ENCODE measurements at regions not wholly inside any gene's neighbourhood (a gene's known extent, or its start where the extent isn't known, plus 50 kb on each side); places are given as distances from the start of the nearest gene placed in this dataset.

DNA sequence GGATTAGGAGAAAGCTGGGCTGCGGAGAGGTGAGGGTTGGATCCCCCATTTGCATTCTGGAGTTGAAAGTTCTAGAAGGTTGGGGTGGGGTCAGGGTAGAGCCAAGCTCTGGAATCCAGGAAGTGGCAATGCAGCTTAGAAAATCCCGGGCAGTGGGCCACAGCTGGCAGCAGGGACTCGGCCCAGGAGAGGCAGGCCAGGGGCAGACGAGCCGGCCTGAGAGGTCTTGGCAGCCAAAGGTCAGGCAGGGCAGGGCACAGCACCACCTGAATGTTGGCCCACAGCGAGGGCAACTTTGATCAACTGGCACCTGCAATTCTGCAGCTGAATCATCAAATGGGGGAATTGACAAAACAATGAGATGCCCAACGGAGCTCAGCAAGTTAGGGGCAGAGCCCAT lies 139.2 kb downstream of the INHBB start:
- no peak for DNase-seq (ENCODE audit: extremely low spot score in 2 of 2)
- H3K27me3 ChIP-seq, result no peaks in the 10 kb centered on the region
- TF ChIP-seq POLR2AphosphoS5 (IDR thresholded peaks at IDR 0.05; ENCODE audit: insufficient read depth in 1 of 2, low read depth in 1 of 2), result no peak
- no peak for TF ChIP-seq POLR2A (IDR thresholded peaks at IDR 0.05)
- TF ChIP-seq, protein P1, sequence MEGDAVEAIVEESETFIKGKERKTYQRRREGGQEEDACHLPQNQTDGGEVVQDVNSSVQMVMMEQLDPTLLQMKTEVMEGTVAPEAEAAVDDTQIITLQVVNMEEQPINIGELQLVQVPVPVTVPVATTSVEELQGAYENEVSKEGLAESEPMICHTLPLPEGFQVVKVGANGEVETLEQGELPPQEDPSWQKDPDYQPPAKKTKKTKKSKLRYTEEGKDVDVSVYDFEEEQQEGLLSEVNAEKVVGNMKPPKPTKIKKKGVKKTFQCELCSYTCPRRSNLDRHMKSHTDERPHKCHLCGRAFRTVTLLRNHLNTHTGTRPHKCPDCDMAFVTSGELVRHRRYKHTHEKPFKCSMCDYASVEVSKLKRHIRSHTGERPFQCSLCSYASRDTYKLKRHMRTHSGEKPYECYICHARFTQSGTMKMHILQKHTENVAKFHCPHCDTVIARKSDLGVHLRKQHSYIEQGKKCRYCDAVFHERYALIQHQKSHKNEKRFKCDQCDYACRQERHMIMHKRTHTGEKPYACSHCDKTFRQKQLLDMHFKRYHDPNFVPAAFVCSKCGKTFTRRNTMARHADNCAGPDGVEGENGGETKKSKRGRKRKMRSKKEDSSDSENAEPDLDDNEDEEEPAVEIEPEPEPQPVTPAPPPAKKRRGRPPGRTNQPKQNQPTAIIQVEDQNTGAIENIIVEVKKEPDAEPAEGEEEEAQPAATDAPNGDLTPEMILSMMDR (IDR thresholded peaks at IDR 0.05), result no peak
- intact Hi-C loops (cut with DNase I), result no loop called here
- no peak overlapping the region for H3K4me3 ChIP-seq
- H3K9me3 ChIP-seq, result no peaks in the 10 kb centered on the region
- no peaks in the 10 kb centered on the region for H3K36me3 ChIP-seq
- no peak overlapping the region for H3K27ac ChIP-seq
- H3K4me1 ChIP-seq, result no peaks in the 10 kb centered on the region

DNA sequence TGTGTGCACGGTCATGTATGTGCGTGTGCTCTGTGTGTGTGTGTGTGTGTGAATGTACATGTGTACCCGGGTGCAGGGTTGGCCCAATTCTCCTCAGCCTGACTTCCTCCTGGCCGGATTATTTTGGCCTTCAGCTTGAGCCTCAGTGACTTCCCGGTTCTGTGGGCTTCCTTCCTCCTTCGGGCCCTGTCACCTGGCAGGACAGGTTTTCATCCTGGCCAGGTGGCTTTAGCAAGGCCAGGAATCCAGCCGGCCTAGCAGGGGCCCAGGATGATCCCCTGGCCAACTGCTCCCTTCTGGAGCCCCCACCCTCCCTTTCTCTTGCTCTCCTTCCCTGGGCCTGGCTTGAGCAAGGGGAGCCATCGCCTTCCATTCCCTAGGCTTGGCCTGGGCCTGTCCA lies 140.5 kb downstream of the INHBB start:
- no peaks in the 10 kb centered on the region for H3K36me3 ChIP-seq
- H3K27ac ChIP-seq, result no peak overlapping the region
- H3K27me3 ChIP-seq, result no peaks in the 10 kb centered on the region
- TF ChIP-seq POLR2A (IDR thresholded peaks at IDR 0.05) (no peak), POLR2AphosphoS5 (IDR thresholded peaks at IDR 0.05; ENCODE audit: insufficient read depth in 1 of 2, low read depth in 1 of 2) (no peak)
- TF ChIP-seq, protein P1 (IDR thresholded peaks at IDR 0.05), result no peak
- intact Hi-C loops (cut with DNase I), result no loop called here
- DNase-seq (ENCODE audit: extremely low spot score in 2 of 2), result no peak
- no peaks in the 10 kb centered on the region for H3K4me1 ChIP-seq
- H3K4me3 ChIP-seq, result no peak overlapping the region
- no peaks in the 10 kb centered on the region for H3K9me3 ChIP-seq

DNA sequence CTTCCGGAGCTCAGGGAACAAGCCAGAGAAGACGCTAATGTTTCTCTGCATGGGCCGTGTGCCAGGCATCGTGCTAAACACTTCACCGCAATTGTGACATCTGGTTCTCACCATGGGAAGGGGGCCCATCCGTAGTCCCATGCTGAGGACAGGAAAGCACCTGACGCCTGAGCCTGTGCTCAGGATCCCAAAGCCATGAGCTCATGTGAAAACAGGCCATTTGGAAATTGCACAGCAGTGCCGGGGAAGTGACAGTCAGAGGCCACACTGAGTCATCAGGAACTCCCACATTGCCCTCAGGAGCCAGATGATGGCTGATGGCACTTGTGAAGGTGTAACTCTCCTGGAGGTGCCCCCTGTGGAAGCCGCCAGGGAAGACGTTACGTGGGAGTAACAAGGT lies 141.0 kb downstream of the INHBB start:
- Histone ChIP-seq H3K27ac (no peak overlapping the region), H3K27me3 (no peaks in the 10 kb centered on the region)
- DNase-seq (ENCODE audit: extremely low spot score in 2 of 2), result no peak

GRCh38 chr2:120488531-120488930 lies 142.6 kb downstream of the INHBB start:
- no peaks in the 10 kb centered on the region for H3K4me1 ChIP-seq
- H3K36me3 ChIP-seq, result no peaks in the 10 kb centered on the region
- no peaks in the 10 kb centered on the region for H3K27me3 ChIP-seq
- intact Hi-C loops (cut with DNase I), result no loop called here
- H3K9me3 ChIP-seq, result no peaks in the 10 kb centered on the region
- H3K4me3 ChIP-seq, result no peak overlapping the region
- no peak overlapping the region for H3K27ac ChIP-seq
- TF ChIP-seq, protein P1 (IDR thresholded peaks at IDR 0.05), result no peak
- TF ChIP-seq POLR2AphosphoS5 (IDR thresholded peaks at IDR 0.05; ENCODE audit: insufficient read depth in 1 of 2, low read depth in 1 of 2) (no peak), POLR2A (IDR thresholded peaks at IDR 0.05) (no peak)
- no peak for DNase-seq (ENCODE audit: extremely low spot score in 2 of 2)

More for the DNA sequence above, 141.0 kb downstream of the INHBB start:
- Histone ChIP-seq H3K4me1 (no peaks in the 10 kb centered on the region), H3K9me3 (no peaks in the 10 kb centered on the region), H3K4me3 (no peak overlapping the region), H3K36me3 (no peaks in the 10 kb centered on the region)
- TF ChIP-seq POLR2AphosphoS5 (IDR thresholded peaks at IDR 0.05; ENCODE audit: insufficient read depth in 1 of 2, low read depth in 1 of 2) (no peak), POLR2A (IDR thresholded peaks at IDR 0.05) (no peak)
- TF ChIP-seq, protein P1 (IDR thresholded peaks at IDR 0.05), result no peak
- intact Hi-C loops (cut with DNase I), result no loop called here

GRCh38 chr2:120489023-120489422 lies 143.1 kb downstream of the INHBB start:
- H3K4me3 ChIP-seq, result no peak overlapping the region
- no peaks in the 10 kb centered on the region for H3K4me1 ChIP-seq
- H3K36me3 ChIP-seq, result no peaks in the 10 kb centered on the region
- H3K9me3 ChIP-seq, result no peaks in the 10 kb centered on the region
- TF ChIP-seq POLR2A (IDR thresholded peaks at IDR 0.05) (no peak), POLR2AphosphoS5 (IDR thresholded peaks at IDR 0.05; ENCODE audit: insufficient read depth in 1 of 2, low read depth in 1 of 2) (no peak)
- TF ChIP-seq, protein P1 (IDR thresholded peaks at IDR 0.05), result no peak
- DNase-seq (ENCODE audit: extremely low spot score in 2 of 2), result no peak
- H3K27ac ChIP-seq, result no peak overlapping the region
- no peaks in the 10 kb centered on the region for H3K27me3 ChIP-seq
- intact Hi-C loops (cut with DNase I), result no loop called here

Data from vagina (tissue), 2 donors.